Stimulated activated CD4-positive, alpha-beta T cell treated with anti-CD3 and anti-CD28 coated beads, Interleukin-4, amount 100 ng/mL, for 24 hours (primary cell): ENCODE measurements at regions not wholly inside any gene's neighbourhood (a gene's known extent, or its start where the extent isn't known, plus 50 kb on each side); places are given as distances from the start of the nearest gene placed in this dataset.

Source experiments
- DNase-seq: peaks from one replicate; pipeline ENCODE4 v3.0.0-alpha.2; 2020

DNA sequence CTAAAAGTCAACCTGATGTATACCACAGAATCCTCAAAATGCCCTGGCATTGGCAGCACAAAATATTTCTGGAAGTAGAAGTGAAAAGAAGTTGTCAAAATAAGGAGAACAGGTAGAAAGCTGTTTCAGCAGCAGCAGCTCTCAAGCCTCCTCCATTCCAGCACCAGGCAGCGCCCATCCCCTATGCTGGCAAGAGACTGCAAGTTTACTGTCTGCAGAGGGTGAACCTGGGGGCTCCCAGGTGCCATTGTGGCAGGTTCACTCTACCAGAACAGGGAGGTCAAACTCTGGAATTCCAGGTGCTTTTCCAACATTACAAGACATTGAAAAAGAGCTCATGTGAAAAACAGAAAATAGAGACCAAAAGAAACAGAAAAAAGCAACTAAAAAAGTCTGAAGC is 128.8 kb upstream of the CTTNBP2NL start:
- no peak for DNase-seq

DNA sequence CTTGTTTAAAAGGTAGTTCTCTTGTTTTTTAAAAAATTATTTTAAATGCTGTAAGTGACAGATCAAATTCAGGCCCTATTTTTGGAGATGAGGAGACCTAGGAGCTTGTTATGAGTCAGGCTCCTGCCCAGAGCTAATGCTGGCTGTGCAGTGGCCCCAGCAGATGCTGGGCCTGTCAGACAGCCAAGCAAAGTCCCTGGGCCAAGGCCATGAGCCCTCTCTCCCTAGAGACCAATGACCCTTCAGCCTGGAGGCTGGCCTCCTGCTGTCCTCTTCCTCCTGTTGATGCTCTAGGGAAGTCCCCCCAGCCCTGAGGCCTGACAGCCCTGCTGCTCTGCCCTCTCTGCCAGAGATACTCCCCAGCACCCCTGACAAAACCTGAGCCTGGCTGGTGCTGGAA is 128.1 kb upstream of the CTTNBP2NL start:
- DNase-seq: no peak

DNA sequence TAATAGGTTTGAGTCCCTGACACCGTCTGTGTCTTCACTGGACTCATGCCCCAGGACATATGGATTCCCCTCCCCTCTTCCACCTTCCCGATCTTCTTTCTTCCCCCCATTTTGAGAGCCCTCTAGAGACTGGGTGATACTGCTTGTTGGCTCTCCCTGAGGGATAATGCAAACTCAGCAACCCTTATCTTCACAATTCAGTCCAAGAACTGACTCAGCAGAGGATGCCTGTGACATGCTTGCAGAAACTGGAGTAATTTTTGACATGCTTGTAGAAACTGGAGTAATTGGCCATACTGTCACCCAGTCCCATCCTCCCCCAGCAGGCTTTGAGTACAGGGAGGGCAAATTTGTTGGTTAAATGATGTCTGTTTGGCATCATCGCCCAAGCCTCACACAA is 127.6 kb upstream of the CTTNBP2NL start:
- DNase-seq: no peak

DNA sequence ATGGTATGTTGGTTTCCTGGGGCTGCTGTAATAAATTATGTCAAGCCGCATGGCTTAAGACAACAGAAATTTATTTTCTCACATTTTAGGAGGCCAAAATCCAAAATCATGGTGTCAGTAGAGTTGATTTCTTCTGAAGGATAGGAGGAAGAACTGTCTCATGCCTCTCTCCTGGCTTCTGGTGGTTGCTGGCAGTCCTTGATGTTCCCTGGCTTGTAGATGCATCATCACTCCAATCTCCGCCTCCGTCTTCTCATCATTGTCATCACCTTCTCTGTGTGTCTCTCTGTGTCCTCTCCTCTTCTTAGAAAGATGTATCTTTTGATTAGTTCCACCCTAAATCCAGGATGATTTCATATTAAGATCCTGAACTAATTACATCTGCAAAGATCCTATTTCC is 124.7 kb upstream of the CTTNBP2NL start:
- DNase-seq: no peak

DNA sequence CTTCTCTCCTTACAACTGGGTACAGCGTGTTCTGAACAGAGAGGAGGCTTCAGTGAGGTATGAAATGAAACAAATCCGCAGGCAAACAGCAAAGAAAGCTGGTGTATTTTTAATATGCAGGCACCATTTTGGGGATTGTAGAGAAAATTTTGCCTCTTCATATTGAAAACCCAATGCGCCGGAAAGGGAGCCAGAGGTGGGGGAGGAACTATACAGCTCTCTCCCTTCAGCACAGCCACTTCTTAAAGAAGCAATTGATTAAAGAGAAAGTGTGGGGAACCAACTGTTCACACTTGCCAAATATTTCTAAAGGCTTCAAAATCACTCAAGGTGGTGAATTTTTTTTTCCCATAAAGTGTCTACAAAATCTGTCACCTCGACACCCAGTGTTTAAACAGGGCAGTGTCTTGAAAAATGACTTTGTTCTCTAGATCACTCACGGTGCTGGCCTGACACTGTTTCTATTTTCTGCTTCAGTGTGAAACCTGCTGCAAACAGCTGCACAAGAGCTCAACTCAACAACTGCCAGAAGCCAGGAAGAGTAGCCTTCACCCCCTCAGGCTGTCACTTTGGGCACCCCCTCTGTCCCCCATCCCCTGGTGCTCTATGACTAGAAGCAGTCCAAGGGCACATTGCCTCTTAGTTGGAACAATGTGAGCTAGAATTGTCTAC is 123.8 kb upstream of the CTTNBP2NL start:
- no peak for DNase-seq

DNA sequence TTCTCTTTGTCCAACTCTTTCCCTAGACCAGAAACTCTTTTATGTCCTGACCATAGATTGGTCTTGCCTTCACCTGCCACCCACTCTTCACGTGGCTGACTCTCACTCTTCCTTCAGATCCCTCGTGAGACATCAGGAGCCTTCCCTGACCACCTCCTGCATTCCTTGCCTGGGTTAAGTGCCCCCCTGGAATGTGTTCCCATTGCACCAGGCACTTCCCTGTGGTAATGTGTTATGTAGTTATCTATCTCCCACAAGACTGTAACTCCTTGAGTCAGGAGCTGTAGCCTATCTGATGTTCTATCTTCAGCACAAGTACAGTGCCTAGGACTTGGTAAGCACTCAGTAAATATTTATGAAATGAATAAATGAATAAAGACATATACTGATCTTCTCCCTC is 111.2 kb upstream of the CTTNBP2NL start:
- no peak for DNase-seq

DNA sequence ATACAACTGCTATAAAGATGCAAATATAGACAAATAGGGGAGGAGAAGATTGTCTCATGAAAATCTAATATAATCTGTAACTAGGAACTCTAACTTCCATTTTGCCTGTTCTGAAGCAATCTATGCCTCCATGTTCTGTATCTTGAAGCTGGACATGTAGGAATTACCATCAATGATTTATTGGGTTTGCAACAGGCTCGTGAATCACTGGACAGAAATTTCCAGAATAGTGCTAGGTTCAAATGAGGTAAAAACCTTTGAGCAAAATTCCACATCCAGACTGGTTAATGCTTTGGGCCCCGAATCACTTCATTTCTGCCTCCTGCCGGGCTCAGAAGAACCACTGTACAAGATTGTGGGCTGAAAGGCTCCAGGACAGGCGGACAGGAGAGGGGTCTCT is 110.7 kb upstream of the CTTNBP2NL start:
- no peak for DNase-seq

DNA sequence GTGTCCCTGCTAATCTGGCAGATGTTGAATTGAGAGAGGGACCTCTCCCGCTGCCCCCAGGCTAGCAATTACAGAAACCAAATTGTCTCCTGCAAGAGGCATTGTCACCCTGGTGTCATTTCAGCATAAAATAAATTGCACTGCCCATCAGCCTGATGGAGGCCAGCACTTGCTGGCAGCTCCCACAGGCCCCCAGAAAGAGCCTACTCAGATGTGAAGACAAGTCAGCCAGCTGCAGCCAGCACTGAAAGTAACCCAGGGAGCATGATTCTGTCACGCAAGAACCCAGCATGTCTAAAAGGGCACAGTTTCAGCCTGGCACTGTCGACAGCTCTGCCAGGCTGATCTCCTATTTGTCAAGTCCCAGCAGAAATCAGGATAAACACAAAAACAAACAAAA is 110.3 kb upstream of the CTTNBP2NL start:
- no peak for DNase-seq

DNA sequence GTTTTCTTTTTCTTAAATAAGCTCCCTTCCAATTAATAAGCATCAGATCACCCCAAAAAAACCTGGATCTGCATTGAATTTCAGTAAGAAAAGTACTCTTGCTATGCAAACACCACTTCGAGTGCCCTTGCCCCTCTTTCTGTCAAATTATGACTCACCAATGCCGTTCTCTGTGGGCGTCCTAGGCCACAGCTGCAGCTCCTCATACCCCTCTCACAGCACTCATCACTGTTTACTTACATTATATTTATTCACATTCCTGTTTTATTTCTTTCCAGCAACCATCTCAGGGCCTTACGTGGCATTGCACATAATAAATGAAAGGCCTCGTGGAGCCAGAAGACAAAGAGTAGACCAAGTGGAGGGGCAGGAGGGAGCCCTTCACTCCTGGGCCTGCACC is 99.1 kb upstream of the CTTNBP2NL start:
- DNase-seq: no peak

DNA sequence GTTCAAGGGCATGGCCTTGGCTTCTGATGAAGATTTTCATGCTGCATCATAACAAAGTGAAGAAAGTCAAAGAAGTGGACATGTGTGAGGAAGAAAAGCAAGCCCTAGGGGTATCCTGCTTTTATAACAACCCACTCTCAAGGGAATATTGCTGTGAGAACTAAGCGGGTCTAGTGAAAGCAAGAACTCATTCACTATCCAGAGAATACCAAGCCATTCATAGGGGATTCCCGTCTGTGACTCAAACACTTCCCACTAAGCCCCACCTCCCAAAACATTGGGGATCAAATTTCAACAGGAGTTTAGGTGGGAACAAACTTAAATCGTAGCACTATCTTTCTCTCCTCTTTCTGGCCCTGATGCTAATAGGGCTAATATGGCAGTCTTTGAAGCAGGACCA is 98.5 kb upstream of the CTTNBP2NL start:
- DNase-seq: no peak

DNA sequence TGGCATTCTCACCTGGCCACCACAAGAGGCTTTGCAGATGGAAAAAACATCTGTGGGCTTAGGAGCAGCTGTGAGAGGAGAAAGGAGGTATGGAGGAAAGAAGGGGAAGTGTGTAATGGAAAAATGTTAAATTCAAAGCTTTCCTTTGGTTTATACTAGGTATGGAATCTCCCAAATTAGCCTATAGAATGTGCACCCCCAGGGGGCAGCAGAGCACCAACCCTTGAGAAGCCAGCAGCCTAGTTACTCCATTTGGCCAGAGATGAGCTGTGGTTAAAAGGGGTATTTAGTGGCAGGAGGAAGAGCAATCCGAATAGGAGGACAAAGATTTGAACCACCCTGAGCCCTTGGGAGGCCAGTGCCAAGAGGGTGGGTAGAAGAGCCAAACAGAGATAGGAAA is 97.5 kb upstream of the CTTNBP2NL start:
- peak; percentile 6 for DNase-seq

DNA sequence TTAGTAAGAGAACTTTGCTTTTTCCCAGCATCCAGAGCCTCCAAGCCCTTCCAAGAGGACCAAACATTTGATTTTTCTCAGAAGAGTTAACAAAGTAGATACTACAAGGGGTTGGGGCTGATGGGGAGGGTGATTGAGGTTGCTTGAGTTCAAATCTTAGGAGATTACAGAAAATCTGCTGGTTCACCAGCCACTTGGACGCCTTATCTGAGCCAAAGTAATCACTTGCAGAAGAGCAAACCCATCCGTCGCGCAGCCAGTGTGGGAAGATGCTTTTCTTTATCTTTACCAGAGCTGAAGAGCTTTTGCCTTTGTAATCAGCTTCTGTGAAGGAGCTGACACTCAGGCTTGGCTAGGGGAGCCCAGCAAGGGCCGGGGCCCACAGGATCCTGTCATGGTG is 91.9 kb upstream of the CTTNBP2NL start:
- no peak for DNase-seq

DNA sequence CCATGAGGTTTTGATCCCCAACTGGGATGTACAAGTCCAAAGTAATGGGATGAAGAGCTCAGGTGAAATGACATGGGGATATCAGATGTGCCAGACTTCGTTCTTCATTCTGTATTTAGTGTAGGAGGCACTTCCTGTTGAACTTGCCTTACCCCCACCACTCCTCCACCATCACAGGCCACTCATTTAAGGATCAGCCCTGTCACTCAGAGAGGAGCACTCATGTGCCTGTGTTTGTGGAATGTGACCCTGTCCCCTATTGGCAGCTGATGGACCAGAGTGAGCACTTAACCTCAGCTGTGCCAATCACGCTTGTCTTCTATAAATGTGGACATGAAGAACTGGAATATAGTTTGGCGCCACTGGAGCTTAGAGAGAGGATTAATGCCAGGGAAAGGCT is 91.4 kb upstream of the CTTNBP2NL start:
- no peak for DNase-seq

DNA sequence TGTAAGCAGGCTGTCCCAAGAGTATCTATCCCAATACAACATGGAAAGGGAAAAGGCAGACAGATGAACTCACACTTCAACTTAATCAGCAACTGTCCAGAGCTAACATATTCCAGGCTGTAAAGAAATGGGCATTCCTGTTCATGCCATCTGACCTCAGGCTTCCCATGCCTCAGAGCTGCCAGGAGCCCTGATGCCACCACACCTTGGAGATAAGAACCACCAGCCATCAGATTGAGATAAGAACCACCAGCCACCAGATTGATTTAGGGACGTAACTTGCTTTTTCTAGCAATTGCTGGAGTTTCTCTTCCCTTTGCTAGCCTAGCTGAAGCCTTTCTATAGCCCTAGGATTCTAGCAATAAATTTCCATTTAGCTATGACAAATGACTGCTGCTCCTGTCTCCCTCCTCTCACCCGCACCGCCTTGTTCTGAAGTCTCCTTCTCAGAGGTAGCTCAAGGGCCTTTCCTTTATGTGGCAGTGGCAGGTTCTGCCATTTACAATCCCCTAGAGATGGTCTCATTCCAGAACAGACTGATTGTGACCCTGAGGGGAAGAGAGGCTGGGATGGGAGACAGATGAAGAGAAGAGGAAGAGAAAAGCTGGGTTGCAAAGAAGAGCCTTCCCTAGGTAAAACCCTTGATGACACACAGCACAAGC is 88.0 kb upstream of the CTTNBP2NL start:
- no peak for DNase-seq

DNA sequence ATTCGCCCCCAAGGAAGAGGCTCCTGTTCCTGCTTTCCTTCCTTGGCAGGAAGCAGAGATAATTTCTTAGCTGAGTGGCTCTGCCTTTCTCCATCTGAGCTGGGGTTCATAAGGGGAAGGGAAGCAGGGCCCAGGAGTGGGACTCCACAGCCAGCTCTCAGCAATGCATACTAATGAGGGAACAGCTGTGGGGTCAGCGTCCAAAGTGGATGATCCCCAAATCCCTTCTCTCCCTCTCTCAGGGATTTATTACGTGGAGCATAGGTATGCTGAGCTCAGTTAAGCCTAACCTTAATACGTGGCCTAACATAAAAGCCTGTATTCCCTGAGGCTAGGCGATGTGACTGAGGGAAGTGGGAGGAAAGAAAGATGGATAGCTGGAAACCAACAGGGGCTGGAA is 87.3 kb upstream of the CTTNBP2NL start:
- no peak for DNase-seq

DNA sequence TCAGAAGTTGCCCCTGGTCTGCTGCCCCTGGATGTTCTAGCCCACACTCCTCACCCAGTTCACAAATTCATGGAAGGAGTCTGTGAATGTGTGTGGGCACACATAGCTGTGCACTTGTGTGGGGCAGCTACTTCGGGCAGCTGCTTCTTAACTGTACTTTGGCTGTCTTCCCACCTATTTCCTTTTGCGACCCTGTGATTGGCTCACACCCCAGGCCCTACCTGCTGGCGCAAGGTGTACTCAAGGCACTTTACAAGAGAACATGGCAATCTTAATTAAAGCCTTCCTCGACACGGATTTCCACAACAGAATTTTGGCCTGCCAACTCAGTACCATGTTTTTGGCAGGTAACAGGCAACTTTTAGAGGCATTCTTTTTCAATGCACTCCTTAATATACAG is 86.5 kb upstream of the CTTNBP2NL start:
- DNase-seq: no peak

DNA sequence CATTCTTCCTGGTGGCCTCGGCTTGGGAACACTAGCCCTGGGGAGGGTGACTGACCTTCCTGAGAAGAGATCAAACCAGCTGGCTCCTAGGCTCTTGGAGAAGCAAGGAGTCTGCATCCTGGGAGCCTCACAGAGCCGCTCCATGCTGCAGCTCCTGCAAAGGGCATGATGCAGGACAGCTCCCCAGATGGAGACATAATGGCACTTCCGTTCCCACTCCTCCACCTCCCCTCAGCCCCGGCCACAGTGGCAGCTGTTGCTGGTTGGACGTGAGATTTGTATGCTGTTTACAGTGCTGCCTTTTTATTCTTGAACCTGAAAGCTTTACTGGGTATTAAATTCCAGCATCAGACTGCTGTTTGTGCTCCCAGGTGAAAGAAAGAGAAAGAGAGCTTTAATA is 83.7 kb upstream of the CTTNBP2NL start:
- DNase-seq: no peak

DNA sequence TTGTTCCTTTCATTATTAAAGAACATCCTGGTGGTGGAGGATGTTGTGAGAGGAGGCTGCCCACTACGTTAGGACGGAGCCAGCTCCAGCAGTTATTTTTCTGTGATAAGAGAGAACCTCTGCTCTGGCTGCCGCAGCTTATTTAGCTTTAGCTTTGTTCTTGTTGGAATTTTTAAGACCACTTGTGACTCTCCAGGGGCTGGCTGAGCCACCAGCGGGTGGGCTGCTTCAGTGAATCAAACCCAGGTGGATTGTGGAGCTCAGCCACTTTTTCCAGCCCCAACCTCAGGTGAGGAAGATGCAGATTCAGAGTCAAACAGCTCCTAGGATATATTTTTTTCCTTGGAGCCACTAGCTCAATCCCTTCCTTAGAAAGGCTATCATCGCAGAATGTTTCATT is 83.1 kb upstream of the CTTNBP2NL start:
- DNase-seq: no peak

DNA sequence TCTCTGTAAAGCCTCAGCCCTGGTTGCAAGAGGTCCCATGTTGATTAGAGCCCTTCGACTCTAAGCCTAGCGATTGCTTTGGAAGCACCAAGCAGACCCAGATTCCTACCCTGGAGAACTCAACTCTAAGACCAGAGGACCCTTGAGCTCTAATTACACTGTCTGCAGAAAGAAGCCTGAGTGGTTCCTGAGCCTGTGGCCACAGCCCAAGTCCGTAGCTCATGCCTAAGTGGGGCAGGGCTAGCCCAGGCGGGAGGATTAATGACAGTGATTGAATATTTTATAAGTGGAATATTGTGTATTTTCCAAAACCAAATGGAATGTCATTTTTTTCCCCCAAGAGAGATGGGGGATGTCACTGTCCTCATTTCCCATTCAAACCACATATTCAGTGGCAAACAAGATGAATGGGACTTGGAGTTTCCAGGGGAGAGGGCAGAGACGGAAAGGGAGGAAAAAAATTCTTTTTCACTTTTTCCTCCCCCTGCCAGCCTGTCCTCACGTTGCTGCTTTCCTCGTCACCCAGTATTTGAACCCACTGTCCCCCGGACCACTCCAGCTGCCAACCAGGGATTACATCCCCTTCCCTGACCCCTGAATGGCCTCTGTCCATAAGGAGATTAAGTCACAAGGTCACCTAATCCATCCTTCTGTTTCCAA is 79.6 kb upstream of the CTTNBP2NL start:
- DNase-seq: no peak

DNA sequence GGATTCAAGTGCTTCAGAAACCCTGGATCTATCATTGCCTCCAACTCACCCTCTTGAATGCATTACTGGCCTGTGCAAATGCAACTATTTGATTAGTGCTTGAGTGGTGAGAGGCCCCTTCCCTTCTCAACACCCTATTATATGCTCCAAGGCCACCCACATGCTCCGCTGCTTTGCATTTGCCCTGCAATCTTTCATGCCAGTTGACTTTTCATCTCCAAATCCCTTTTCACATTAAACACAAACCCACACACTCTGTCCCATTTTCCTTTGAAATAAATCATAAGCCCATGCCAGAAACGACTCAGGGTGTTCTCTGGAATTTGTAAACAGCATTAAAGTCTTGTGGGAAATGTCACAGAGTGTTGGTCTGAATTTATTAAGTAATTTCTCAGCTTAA is 78.9 kb upstream of the CTTNBP2NL start:
- DNase-seq: no peak

DNA sequence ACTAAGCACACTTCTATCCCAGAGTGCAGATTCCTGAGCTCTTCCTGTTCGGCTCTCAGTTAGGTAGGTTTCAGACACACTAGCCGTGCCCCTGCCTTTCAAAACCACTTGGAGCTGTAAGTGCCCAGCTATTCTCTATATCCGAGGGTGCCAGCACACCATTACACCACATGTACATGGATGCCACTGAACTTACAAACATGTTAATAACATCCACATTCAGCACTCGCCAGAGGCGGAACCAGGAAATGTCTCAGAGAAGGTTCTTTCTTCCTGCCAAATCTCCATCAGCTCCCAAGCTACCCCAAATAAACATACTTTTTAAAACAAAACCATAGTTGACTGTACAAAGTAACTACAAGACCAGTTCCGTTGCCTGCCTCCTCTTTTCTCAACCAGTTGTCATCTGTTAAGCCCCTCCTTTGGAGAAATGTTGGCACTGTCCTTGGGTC is 78.4 kb upstream of the CTTNBP2NL start:
- DNase-seq: no peak

DNA sequence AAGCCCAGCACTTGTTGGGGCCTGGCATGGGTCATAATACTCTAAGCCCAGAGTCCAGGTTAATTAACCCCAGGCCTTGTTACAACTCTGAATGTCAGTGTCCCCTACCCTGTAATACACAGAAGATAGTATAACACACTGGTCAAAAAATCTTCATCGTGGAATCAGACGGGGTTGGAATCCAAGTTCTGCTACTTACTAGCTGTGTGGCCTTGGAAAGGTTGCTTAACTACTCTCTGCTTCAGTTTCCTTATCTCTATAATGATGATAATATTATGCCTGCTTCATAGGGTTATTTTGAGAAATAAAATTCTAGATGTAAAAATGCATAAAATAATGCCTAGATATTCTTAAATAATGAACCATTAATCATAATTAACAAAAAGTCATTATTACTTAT is 77.8 kb upstream of the CTTNBP2NL start:
- no peak for DNase-seq

DNA sequence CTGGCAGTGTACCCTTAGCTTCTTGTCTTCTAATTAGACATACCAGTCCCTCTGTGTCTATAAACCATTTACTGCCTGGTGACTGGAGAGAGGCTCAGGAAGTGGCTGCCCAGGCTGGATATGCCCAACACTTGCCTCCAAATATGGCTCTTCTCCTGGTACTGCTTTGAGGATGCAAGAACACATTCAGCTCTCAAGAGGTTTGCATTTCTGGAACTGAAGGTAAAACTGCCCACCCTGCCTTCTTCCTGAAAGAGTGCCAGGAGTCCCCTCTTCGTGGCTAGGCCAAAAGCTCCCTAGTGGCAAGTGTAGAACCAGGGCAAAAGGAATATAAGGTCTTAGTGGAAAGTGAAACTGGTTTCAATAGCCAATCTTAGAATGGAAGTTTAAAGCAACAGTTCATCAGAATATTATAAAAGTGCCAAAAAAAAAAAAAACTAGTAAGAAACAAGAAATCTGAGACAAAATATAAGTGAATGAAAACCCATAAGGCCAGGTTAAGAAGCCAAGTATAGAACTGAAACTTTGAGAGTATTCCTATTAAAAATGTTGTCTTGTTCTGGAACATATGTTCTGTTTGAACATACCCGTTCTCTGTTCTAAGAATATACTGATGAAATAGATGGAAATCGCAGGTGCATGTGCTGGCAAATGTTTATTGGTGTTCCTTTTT is 77.2 kb upstream of the CTTNBP2NL start:
- DNase-seq: no peak
